CD14-positive monocyte (primary cell): ENCODE measurements at regions not wholly inside any gene's neighbourhood (a gene's known extent, or its start where the extent isn't known, plus 50 kb on each side); places are given as distances from the start of the nearest gene placed in this dataset.

ENCODE experiments used
- DNase-seq, 3 donors: peaks; one replicate each; pipeline ENCODE4 v3.0.0-alpha.2; 2011 to 2022
- H2AFZ ChIP-seq: 2 replicates; pipeline ENCODE4 v1.6.0; 2012; ENCODE audit warnings: mild to moderate bottlenecking, low read depth, low read length, inconsistent platforms; ENCODE audit not compliant: insufficient read depth, poor library complexity, severe bottlenecking
- H3K27ac ChIP-seq, 2 donors: 1 replicate in 1 of 2; 2 replicates in 1 of 2; pipeline ENCODE4 v1.5.1; 2012 to 2013; ENCODE audit warnings: low read length in 2 of 2, control low read depth in 1 of 2, inconsistent platforms in 1 of 2, low read depth in 1 of 2, mild to moderate bottlenecking in 1 of 2
- H3K27me3 ChIP-seq, 2 donors: one replicate each; pipeline versions ENCODE4 v1.6.0 to v1.6.1; 2011 to 2013; ENCODE audit warnings: low read length in 2 of 2; ENCODE audit not compliant: control insufficient read depth in 2 of 2, insufficient read depth in 2 of 2
- H3K36me3 ChIP-seq, 2 donors: replicated peaks in 1 of 2; 1 replicate in 1 of 2; 2 replicates in 1 of 2; pipeline versions ENCODE4 v1.5.1 to v1.6.1; 2012 to 2013; ENCODE audit warnings: low read length in 2 of 2, control low read depth in 1 of 2, inconsistent platforms in 1 of 2, mild to moderate bottlenecking in 1 of 2; ENCODE audit not compliant: insufficient read depth in 2 of 2, control insufficient read depth in 1 of 2
- H3K4me1 ChIP-seq, 2 donors: 1 replicate in 1 of 2; 2 replicates in 1 of 2; pipeline versions ENCODE4 v1.5.1 to v1.6.1; 2012 to 2013; ENCODE audit warnings: low read length in 2 of 2, control low read depth in 1 of 2, inconsistent platforms in 1 of 2, mild to moderate bottlenecking in 1 of 2, moderate library complexity in 1 of 2; ENCODE audit not compliant: insufficient read depth in 2 of 2, control insufficient read depth in 1 of 2
- H3K4me2 ChIP-seq: replicated peaks from 2 replicates; pipeline ENCODE3; 2012; ENCODE audit warnings: low read length, moderate library complexity, mild to moderate bottlenecking; ENCODE audit not compliant: poor library complexity, severe bottlenecking; ENCODE audit errors: extremely low read depth
- H3K4me3 ChIP-seq, 3 experiments: fragments of 200-600 bp in 1 of 3; sonication (generic) in 1 of 3; replicated peaks in 1 of 3; 1 replicate in 2 of 3; 2 replicates in 1 of 3; pipeline ENCODE4 v1.5.1; 2011 to 2013; ENCODE audit warnings: low read length in 3 of 3, mild to moderate bottlenecking in 3 of 3, control low read depth in 2 of 3, low read depth in 2 of 3, inconsistent platforms in 1 of 3, moderate library complexity in 1 of 3
- H3K79me2 ChIP-seq: 2 replicates; pipeline ENCODE4 v1.6.0; 2012; ENCODE audit warnings: mild to moderate bottlenecking, control low read depth, inconsistent platforms, low read length, moderate library complexity; ENCODE audit not compliant: insufficient read depth
- H3K9ac ChIP-seq: 2 replicates; pipeline ENCODE4 v1.6.0; 2017; ENCODE audit warnings: low read length, mild to moderate bottlenecking; ENCODE audit not compliant: insufficient read depth, poor library complexity, severe bottlenecking
- H3K9me3 ChIP-seq, 2 donors: replicated peaks in 1 of 2; 1 replicate in 1 of 2; 2 replicates in 1 of 2; pipeline versions ENCODE4 v1.5.1 to v1.6.1; 2012 to 2013; ENCODE audit warnings: low read length in 2 of 2, control low read depth in 1 of 2; ENCODE audit not compliant: control insufficient read depth in 1 of 2, insufficient read depth in 1 of 2
- H4K20me1 ChIP-seq: 2 replicates; pipeline ENCODE4 v1.6.0; 2012; ENCODE audit warnings: mild to moderate bottlenecking, low read length, control low read depth, moderate library complexity; ENCODE audit not compliant: insufficient read depth
- H3K27ac Mint-ChIP-seq, 7 donors: one replicate each; pipeline ENCODE4 v1.8.0; 2020; ENCODE audit warnings: mild to moderate bottlenecking in 7 of 7, mixed read lengths in 7 of 7, moderate library complexity in 6 of 7, inconsistent platforms in 2 of 7
- H3K27me3 Mint-ChIP-seq, 3 donors: one replicate each; pipeline ENCODE4 v1.8.0; 2021 to 2022; ENCODE audit warnings: low read depth in 3 of 3, mild to moderate bottlenecking in 3 of 3, mixed read lengths in 3 of 3, moderate library complexity in 3 of 3, inconsistent platforms in 1 of 3
- H3K36me3 Mint-ChIP-seq, 2 donors: one replicate each; pipeline ENCODE4 v1.8.0; 2020; ENCODE audit warnings: mixed read lengths in 2 of 2, inconsistent platforms in 1 of 2, mild to moderate bottlenecking in 1 of 2
- H3K4me1 Mint-ChIP-seq: one replicate; pipeline ENCODE4 v1.8.0; 2020; ENCODE audit warnings: mild to moderate bottlenecking, mixed read lengths
- H3K4me3 Mint-ChIP-seq, 2 donors: one replicate each; pipeline ENCODE4 v1.8.0; 2020; ENCODE audit warnings: mild to moderate bottlenecking in 2 of 2, mixed read lengths in 2 of 2, moderate library complexity in 1 of 2
- H3K9me3 Mint-ChIP-seq, 7 donors: one replicate each; pipeline ENCODE4 v1.8.0; 2020 to 2022; ENCODE audit warnings: mixed read lengths in 7 of 7, mild to moderate bottlenecking in 6 of 7, moderate library complexity in 6 of 7, inconsistent platforms in 2 of 7
- CTCF ChIP-seq: fragments of 200-600 bp; IDR thresholded peaks from one replicate; pipeline ENCODE4 v1.8.0; 2022; ENCODE audit warnings: antibody characterized with exemption, mild to moderate bottlenecking
- WGBS: methylation state at CpG from one replicate; pipeline ENCODE4 v1.1.5; 2013; ENCODE audit warnings: missing lambda C conversion rate; ENCODE audit not compliant: insufficient coverage; 5-methylcytosine and 5-hydroxymethylcytosine counted together
- intact Hi-C, 2 donors: fragments of 100-400 bp; cut with micrococcal nuclease; formaldehyde crosslinking; loops; one replicate each; pipeline versions ENCODE4 v1.15.0 to v1.15.1; 2023

GRCh38 chr5:23146183-23146582, 293.0 kb upstream of the CDH12 start:
- Histone ChIP-seq H3K4me2 (no peak overlapping the region), H2AFZ (no peak overlapping the region), H3K9me3 (peaks cover 0 to 9% of the 10 kb centered on the region in 2 donors), H3K9ac (no peak overlapping the region), H3K4me3 (no peak overlapping the region), H3K36me3 (no peaks in the 10 kb centered on the region), H3K4me1 (no peaks in the 10 kb centered on the region), H3K79me2 (no peaks in the 10 kb centered on the region), H3K27me3 (no peaks in the 10 kb centered on the region), H4K20me1 (no peaks in the 10 kb centered on the region), H3K27ac (no peak overlapping the region)
- no peaks in the 10 kb centered on the region for H3K4me1 Mint-ChIP-seq
- no peak overlapping the region for H3K4me3 Mint-ChIP-seq
- H3K36me3 Mint-ChIP-seq, result no peaks in the 10 kb centered on the region
- no peak for TF ChIP-seq CTCF
- WGBS, result 94% methylated on average over 10 of the region's 11 CpGs
- H3K9me3 Mint-ChIP-seq, result peaks cover 0 to 12% (median 6%) of the 10 kb centered on the region in 7 donors
- no peak for DNase-seq
- H3K27me3 Mint-ChIP-seq, result peaks cover 0 to 1% (median 0%) of the 10 kb centered on the region in 3 donors
- intact Hi-C loops, result no loop called here
- H3K27ac Mint-ChIP-seq, result no peak overlapping the region

GRCh38 chr5:23139338-23140171, 286.4 kb upstream of the CDH12 start:
- no CpG with 5 or more reads among the region's 4 CpGs for WGBS

More at GRCh38 chr5:23139338-23140171, 286.4 kb upstream of the CDH12 start:
- Histone ChIP-seq H3K9ac (no peak overlapping the region), H3K27ac (no peak overlapping the region), H3K36me3 (no peaks in the 10 kb centered on the region), H3K79me2 (no peaks in the 10 kb centered on the region), H4K20me1 (no peaks in the 10 kb centered on the region), H2AFZ (no peak overlapping the region), H3K4me1 (no peaks in the 10 kb centered on the region), H3K27me3 (no peaks in the 10 kb centered on the region), H3K4me3 (no peak overlapping the region), H3K4me2 (no peak overlapping the region), H3K9me3 (no peaks in the 10 kb centered on the region)
- H3K9me3 Mint-ChIP-seq, result peaks cover 0 to under 1% (median 0%) of the 10 kb centered on the region in 7 donors
- DNase-seq, result no peak
- intact Hi-C loops, result no loop called here
- no peaks in the 10 kb centered on the region for H3K27me3 Mint-ChIP-seq
- TF ChIP-seq CTCF, result peak; percentile 24
- no peaks in the 10 kb centered on the region for H3K36me3 Mint-ChIP-seq
- H3K4me3 Mint-ChIP-seq, result no peak overlapping the region
- H3K27ac Mint-ChIP-seq, result no peak overlapping the region
- no peaks in the 10 kb centered on the region for H3K4me1 Mint-ChIP-seq
